ENCODE measurements at regions not wholly inside any gene's neighbourhood (a gene's known extent, or its start where the extent isn't known, plus 50 kb on each side); places are given as distances from the start of the nearest gene placed in this dataset.
"Not testable (repeated sequence)": the region's sequence is repeated elsewhere in the genome, so short reads cannot be mapped to it uniquely, and the experiment has no call there.

GRCh38 chr5:163898873-163899272, 393.5 kb downstream of the MAT2B start:
- Mint-ChIP-seq H3K27me3 (ENCODE audit: insufficient read depth, unreplicated experiment) (no peaks in the 10 kb centered on the region), H3K4me1 (ENCODE audit: insufficient read depth, unreplicated experiment) (peaks cover 15% of the 10 kb centered on the region), H3K9me3 (ENCODE audit: unreplicated experiment) (peaks cover 24% of the 10 kb centered on the region), H3K4me3 (ENCODE audit: unreplicated experiment) (no peak overlapping the region), H3K36me3 (ENCODE audit: insufficient read depth, unreplicated experiment) (no peaks in the 10 kb centered on the region), H3K27ac (ENCODE audit: low read depth, unreplicated experiment) (no peak overlapping the region)
- ChIA-PET CTCF (interaction anchor here (1.4 kb wide), 1 partner anchor 14 kb away, joined by 3 read pairs; no protein-coding TSS in a partner anchor), POLR2A (no interaction called here)
- no TSS peak for BruUV-seq (replicated peaks)
- no peak for DNase-seq (ENCODE audit: unreplicated experiment)
- TF ChIP-seq CTCF (IDR thresholded peaks at IDR 0.05; ENCODE audit: unreplicated experiment), result no peak
- intact Hi-C loops (cut with micrococcal nuclease), result no loop called here

DNA sequence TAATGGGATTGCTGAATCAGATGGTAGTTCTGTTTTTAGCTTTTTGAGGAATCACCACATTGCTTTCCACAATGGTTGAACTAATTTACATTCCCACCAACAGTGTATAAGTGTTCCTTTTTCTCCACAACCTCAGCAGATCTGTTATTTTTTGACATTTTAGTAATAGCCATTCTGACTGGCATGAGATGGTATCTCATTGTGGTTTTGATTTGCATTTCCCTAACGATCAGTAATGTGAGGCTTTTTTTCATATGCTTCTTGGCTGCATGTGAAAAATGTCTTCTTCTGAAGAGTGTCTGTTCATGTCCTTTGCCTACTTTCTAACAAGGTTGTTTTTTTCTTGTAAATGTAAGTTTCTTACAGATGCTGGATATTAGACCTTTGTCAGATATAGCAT, 402.4 kb downstream of the MAT2B start:
- H3K27ac Mint-ChIP-seq (ENCODE audit: low read depth, unreplicated experiment); intact Hi-C loops (cut with micrococcal nuclease); H3K9me3 Mint-ChIP-seq (ENCODE audit: unreplicated experiment); BruUV-seq (replicated peaks); H3K4me1 Mint-ChIP-seq (ENCODE audit: insufficient read depth, unreplicated experiment); H3K27me3 Mint-ChIP-seq (ENCODE audit: insufficient read depth, unreplicated experiment); CTCF ChIA-PET; POLR2A ChIA-PET; H3K4me3 Mint-ChIP-seq (ENCODE audit: unreplicated experiment); H3K36me3 Mint-ChIP-seq (ENCODE audit: insufficient read depth, unreplicated experiment); DNase-seq (ENCODE audit: unreplicated experiment): not testable (repeated sequence)

DNA sequence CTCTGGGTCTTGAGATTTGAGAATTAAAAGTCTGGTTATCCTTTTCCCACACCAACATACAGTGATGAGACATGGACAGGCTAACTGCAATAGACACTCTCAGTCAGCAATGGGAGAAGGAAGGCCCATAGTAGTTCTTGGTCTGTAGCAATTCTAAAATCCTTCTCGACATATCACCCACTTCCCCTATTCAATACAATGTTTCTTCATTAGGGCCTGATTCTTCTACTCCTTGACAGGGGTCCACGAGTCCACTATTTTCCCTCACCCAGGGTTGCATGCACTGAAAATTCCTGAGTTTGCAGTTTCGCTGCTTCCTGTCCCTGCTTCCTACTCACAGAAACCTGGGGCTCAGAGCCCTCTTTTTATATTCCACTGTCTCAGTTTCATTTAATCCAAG, 402.8 kb downstream of the MAT2B start:
- ChIA-PET POLR2A (no interaction called here), CTCF (no interaction called here)
- no peak for DNase-seq (ENCODE audit: unreplicated experiment)
- H3K9me3 Mint-ChIP-seq (ENCODE audit: unreplicated experiment), result no peaks in the 10 kb centered on the region
- intact Hi-C loops (cut with micrococcal nuclease), result no loop called here
- no peak overlapping the region for H3K27ac Mint-ChIP-seq (ENCODE audit: low read depth, unreplicated experiment)
- H3K4me3 Mint-ChIP-seq (ENCODE audit: unreplicated experiment), result no peak overlapping the region
- no peaks in the 10 kb centered on the region for H3K27me3 Mint-ChIP-seq (ENCODE audit: insufficient read depth, unreplicated experiment)
- no peaks in the 10 kb centered on the region for H3K36me3 Mint-ChIP-seq (ENCODE audit: insufficient read depth, unreplicated experiment)
- BruUV-seq (replicated peaks), result no TSS peak
- H3K4me1 Mint-ChIP-seq (ENCODE audit: insufficient read depth, unreplicated experiment), result no peaks in the 10 kb centered on the region
- no peak for TF ChIP-seq CTCF (IDR thresholded peaks at IDR 0.05; ENCODE audit: unreplicated experiment)

GRCh38 chr5:163910226-163910625, 404.8 kb downstream of the MAT2B start:
- Mint-ChIP-seq H3K36me3 (ENCODE audit: insufficient read depth, unreplicated experiment) (no peaks in the 10 kb centered on the region), H3K4me1 (ENCODE audit: insufficient read depth, unreplicated experiment) (no peaks in the 10 kb centered on the region), H3K27me3 (ENCODE audit: insufficient read depth, unreplicated experiment) (no peaks in the 10 kb centered on the region), H3K27ac (ENCODE audit: low read depth, unreplicated experiment) (no peak overlapping the region), H3K4me3 (ENCODE audit: unreplicated experiment) (no peak overlapping the region), H3K9me3 (ENCODE audit: unreplicated experiment) (no peaks in the 10 kb centered on the region)
- ChIA-PET CTCF (no interaction called here), POLR2A (no interaction called here)
- no peak for DNase-seq (ENCODE audit: unreplicated experiment)
- no peak for TF ChIP-seq CTCF (IDR thresholded peaks at IDR 0.05; ENCODE audit: unreplicated experiment)
- BruUV-seq (replicated peaks), result no TSS peak
- intact Hi-C loops (cut with micrococcal nuclease), result no loop called here

DNA sequence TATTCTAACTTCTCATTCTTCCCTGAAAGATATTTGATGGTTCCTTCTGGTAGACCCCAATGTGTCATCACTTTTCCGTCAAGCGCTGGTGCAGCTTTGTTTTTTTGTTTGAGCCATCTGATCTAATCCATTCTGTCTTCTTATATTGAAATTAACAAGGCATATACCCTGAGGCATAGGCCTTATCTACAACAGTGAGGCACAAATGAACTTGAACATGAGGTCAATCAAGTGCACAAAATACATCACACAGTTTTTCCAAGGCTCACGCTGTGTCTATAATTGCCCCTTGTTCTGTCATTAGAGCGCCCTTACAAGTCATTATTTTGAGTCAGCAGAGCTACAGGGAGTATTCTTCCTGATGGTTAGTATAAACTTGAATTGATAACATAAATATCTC, 406.6 kb downstream of the MAT2B start:
- Mint-ChIP-seq H3K4me1 (ENCODE audit: insufficient read depth, unreplicated experiment) (peaks cover 16% of the 10 kb centered on the region), H3K4me3 (ENCODE audit: unreplicated experiment) (no peak overlapping the region), H3K27ac (ENCODE audit: low read depth, unreplicated experiment) (no peak overlapping the region), H3K9me3 (ENCODE audit: unreplicated experiment) (no peaks in the 10 kb centered on the region), H3K27me3 (ENCODE audit: insufficient read depth, unreplicated experiment) (no peaks in the 10 kb centered on the region), H3K36me3 (ENCODE audit: insufficient read depth, unreplicated experiment) (no peaks in the 10 kb centered on the region)
- ChIA-PET POLR2A (interaction anchor here (1.6 kb wide), 1 partner anchor 8 kb away, joined by 4 read pairs; no protein-coding TSS in a partner anchor), CTCF (interaction anchor here (0.7 kb wide), 1 partner anchor 16 kb away, joined by 3 read pairs; no protein-coding TSS in a partner anchor)
- no TSS peak for BruUV-seq (replicated peaks)
- no peak for TF ChIP-seq CTCF (IDR thresholded peaks at IDR 0.05; ENCODE audit: unreplicated experiment)
- DNase-seq (ENCODE audit: unreplicated experiment), result no peak
- intact Hi-C loops (cut with micrococcal nuclease), result no loop called here

All from MCF 10A (cell line).